Stimulated activated effector memory CD8-positive, alpha-beta T cell treated with anti-CD3 and anti-CD28 coated beads, Interleukin-12 subunit alpha, Interleukin-12 subunit beta, amount 100 ng/mL, for 72 hours (primary cell): ENCODE measurements at regions not wholly inside any gene's neighbourhood (a gene's known extent, or its start where the extent isn't known, plus 50 kb on each side); places are given as distances from the start of the nearest gene placed in this dataset.

ENCODE experiments used
- ATAC-seq: fragments of 150-1000 bp; cut with Tn5 transposase; 2 replicates; pipeline ENCODE4 v1.10.0; 2021
- DNase-seq, 2 donors: peaks; one replicate each; pipeline ENCODE4 v3.0.0; 2021 to 2022; ENCODE audit warnings: low spot score in 2 of 2
- H3K27ac Mint-ChIP-seq: one replicate; pipeline ENCODE4 v1.8.0; 2022; ENCODE audit warnings: mild to moderate bottlenecking, mixed read lengths
- H3K36me3 Mint-ChIP-seq: one replicate; pipeline ENCODE4 v1.8.0; 2022; ENCODE audit warnings: mild to moderate bottlenecking, mixed read lengths
- H3K4me1 Mint-ChIP-seq: one replicate; pipeline ENCODE4 v1.8.0; 2022; ENCODE audit warnings: mixed read lengths
- H3K4me3 Mint-ChIP-seq: one replicate; pipeline ENCODE4 v1.8.0; 2022; ENCODE audit warnings: mild to moderate bottlenecking, mixed read lengths
- H3K9me3 Mint-ChIP-seq: one replicate; pipeline ENCODE4 v1.8.0; 2022; ENCODE audit warnings: mixed read lengths

GRCh38 chr13:75231235-75231634 lies 250.7 kb downstream of the TBC1D4 start:
- no peak overlapping the region for H3K27ac Mint-ChIP-seq
- H3K36me3 Mint-ChIP-seq = no peaks in the 10 kb centered on the region
- DNase-seq = no peak
- H3K4me1 Mint-ChIP-seq = no peaks in the 10 kb centered on the region
- no peak for ATAC-seq
- H3K9me3 Mint-ChIP-seq = no peaks in the 10 kb centered on the region
- H3K4me3 Mint-ChIP-seq = no peak overlapping the region

GRCh38 chr13:75226733-75227435 lies 255.1 kb downstream of the TBC1D4 start:
- Mint-ChIP-seq H3K4me1 (no peaks in the 10 kb centered on the region), H3K36me3 (no peaks in the 10 kb centered on the region), H3K27ac (no peak overlapping the region), H3K9me3 (no peaks in the 10 kb centered on the region), H3K4me3 (no peak overlapping the region)
- DNase-seq (no peak), ATAC-seq (peak; percentile 82)

GRCh38 chr13:75226092-75226491 lies 255.9 kb downstream of the TBC1D4 start:
- Mint-ChIP-seq H3K27ac (no peak overlapping the region), H3K4me1 (no peaks in the 10 kb centered on the region), H3K36me3 (no peaks in the 10 kb centered on the region), H3K9me3 (no peaks in the 10 kb centered on the region), H3K4me3 (no peak overlapping the region)
- DNase-seq (no peak), ATAC-seq (no peak)

- Mint-ChIP-seq H3K9me3 (no peaks in the 10 kb centered on the region), H3K27ac (no peak overlapping the region), H3K36me3 (no peaks in the 10 kb centered on the region), H3K4me3 (no peak overlapping the region), H3K4me1 (no peaks in the 10 kb centered on the region)
- ATAC-seq (no peak), DNase-seq (no peak)
Measured at GRCh38 chr13:75225288-75226032, 256.5 kb downstream of the TBC1D4 start.

GRCh38 chr13:75224053-75224742 lies 257.8 kb downstream of the TBC1D4 start:
- DNase-seq (no peak), ATAC-seq (no peak)
- H3K27ac Mint-ChIP-seq = no peak overlapping the region
- H3K4me3 Mint-ChIP-seq = no peak overlapping the region
- no peaks in the 10 kb centered on the region for H3K36me3 Mint-ChIP-seq
- H3K4me1 Mint-ChIP-seq = peaks cover 7% of the 10 kb centered on the region
- no peaks in the 10 kb centered on the region for H3K9me3 Mint-ChIP-seq

- Mint-ChIP-seq H3K27ac (no peak overlapping the region), H3K4me1 (peaks cover 7% of the 10 kb centered on the region), H3K4me3 (no peak overlapping the region), H3K9me3 (no peaks in the 10 kb centered on the region), H3K36me3 (no peaks in the 10 kb centered on the region)
- ATAC-seq (no peak), DNase-seq (no peak)
Measured at GRCh38 chr13:75222031-75222430, 259.9 kb downstream of the TBC1D4 start.

GRCh38 chr13:75220861-75221260 lies 261.1 kb downstream of the TBC1D4 start:
- DNase-seq (no peak), ATAC-seq (no peak)
- no peaks in the 10 kb centered on the region for H3K9me3 Mint-ChIP-seq
- no peak overlapping the region for H3K27ac Mint-ChIP-seq
- no peak overlapping the region for H3K4me3 Mint-ChIP-seq
- H3K36me3 Mint-ChIP-seq = no peaks in the 10 kb centered on the region
- H3K4me1 Mint-ChIP-seq = peaks cover 7% of the 10 kb centered on the region

- peak overlapping the region; percentile 29 for H3K4me3 Mint-ChIP-seq
- DNase-seq (no peak), ATAC-seq (no peak)
- no peaks in the 10 kb centered on the region for H3K9me3 Mint-ChIP-seq
- no peak overlapping the region for H3K27ac Mint-ChIP-seq
- no peaks in the 10 kb centered on the region for H3K36me3 Mint-ChIP-seq
- peaks cover 7% of the 10 kb centered on the region for H3K4me1 Mint-ChIP-seq
Measured at GRCh38 chr13:75220238-75220542, 261.8 kb downstream of the TBC1D4 start.

- peak; percentile 83 to 90 for DNase-seq
- Mint-ChIP-seq H3K36me3 (no peaks in the 10 kb centered on the region), H3K9me3 (no peaks in the 10 kb centered on the region), H3K4me1 (peaks cover 7% of the 10 kb centered on the region), H3K4me3 (peak overlapping the region; percentile 29), H3K27ac (no peak overlapping the region)
- ATAC-seq = peak; percentile 94
Measured at GRCh38 chr13:75219479-75220237, 262.3 kb downstream of the TBC1D4 start.

- DNase-seq = no peak
- Mint-ChIP-seq H3K4me3 (no peak overlapping the region), H3K4me1 (peaks cover 7% of the 10 kb centered on the region), H3K27ac (no peak overlapping the region), H3K36me3 (no peaks in the 10 kb centered on the region), H3K9me3 (no peaks in the 10 kb centered on the region)
- no peak for ATAC-seq
Measured at GRCh38 chr13:75217949-75218348, 264.0 kb downstream of the TBC1D4 start.

GRCh38 chr13:75216038-75216437 lies 265.9 kb downstream of the TBC1D4 start:
- peak in 1 of 2 donors; percentile 29 for DNase-seq
- H3K4me1 Mint-ChIP-seq = peaks cover 7% of the 10 kb centered on the region
- H3K36me3 Mint-ChIP-seq = no peaks in the 10 kb centered on the region
- no peaks in the 10 kb centered on the region for H3K9me3 Mint-ChIP-seq
- H3K27ac Mint-ChIP-seq = no peak overlapping the region
- ATAC-seq = no peak
- H3K4me3 Mint-ChIP-seq = no peak overlapping the region

- Mint-ChIP-seq H3K36me3 (no peaks in the 10 kb centered on the region), H3K9me3 (no peaks in the 10 kb centered on the region), H3K4me1 (peaks cover 4% of the 10 kb centered on the region), H3K27ac (no peak overlapping the region), H3K4me3 (no peak overlapping the region)
- DNase-seq (peak in 1 of 2 donors; percentile 29), ATAC-seq (no peak)
Measured at GRCh38 chr13:75214846-75215245, 267.1 kb downstream of the TBC1D4 start.

- Mint-ChIP-seq H3K27ac (no peak overlapping the region), H3K4me3 (no peak overlapping the region), H3K9me3 (no peaks in the 10 kb centered on the region), H3K4me1 (no peaks in the 10 kb centered on the region), H3K36me3 (no peaks in the 10 kb centered on the region)
- DNase-seq = no peak
- ATAC-seq = no peak
Measured at GRCh38 chr13:75202981-75203380, 279.0 kb downstream of the TBC1D4 start.

GRCh38 chr13:75197803-75198202 lies 284.2 kb downstream of the TBC1D4 start:
- H3K36me3 Mint-ChIP-seq = no peaks in the 10 kb centered on the region
- DNase-seq (no peak), ATAC-seq (no peak)
- H3K27ac Mint-ChIP-seq = no peak overlapping the region
- no peaks in the 10 kb centered on the region for H3K9me3 Mint-ChIP-seq
- H3K4me1 Mint-ChIP-seq = no peaks in the 10 kb centered on the region
- H3K4me3 Mint-ChIP-seq = no peak overlapping the region

GRCh38 chr13:75196147-75196837 lies 285.7 kb downstream of the TBC1D4 start:
- Mint-ChIP-seq H3K36me3 (no peaks in the 10 kb centered on the region), H3K27ac (no peak overlapping the region), H3K4me1 (no peaks in the 10 kb centered on the region), H3K9me3 (no peaks in the 10 kb centered on the region), H3K4me3 (no peak overlapping the region)
- ATAC-seq (no peak), DNase-seq (no peak)
